IMR-90 (cell line): ENCODE measurements at regions not wholly inside any gene's neighbourhood (a gene's known extent, or its start where the extent isn't known, plus 50 kb on each side); places are given as distances from the start of the nearest gene placed in this dataset.

Experiments
- ATAC-seq: fragments of 200-7000 bp; cut with Tn5 transposase; 2 replicates; pipeline ENCODE4 v1.9.1; 2020; ENCODE audit warnings: low read depth, mild to moderate bottlenecking, moderate library complexity
- BruUV-seq: library from RNA; stranded (reverse); fragments of 400-500 nt; replicated peaks from 2 replicates; lab custom pipeline; 2021; lab: Mats Ljungman, UMichigan
- CTCF ChIA-PET: fragments of 300-600 bp; formaldehyde crosslinking; extraction: SDS; loops from one replicate; lab custom pipeline; 2021; ENCODE audit warnings: antibody characterized with exemption; lab: Yijun Ruan, JAX
- POLR2A ChIA-PET: fragments of 300-600 bp; sonication (Branson Sonifier 250); formaldehyde crosslinking; loops from one replicate; lab custom pipeline; 2022; ENCODE audit warnings: antibody characterized with exemption; ENCODE audit not compliant: unreplicated experiment; lab: Charles Lee
- DNase-seq: peaks from one replicate; pipeline ENCODE4 v3.0.0; 2013
- H2AFZ ChIP-seq: replicated peaks from 2 replicates; pipeline ENCODE3; 2013; ENCODE audit warnings: low read length, mild to moderate bottlenecking; ENCODE audit not compliant: poor library complexity
- H2AK5ac ChIP-seq: 2 replicates; pipeline ENCODE4 v1.6.1; 2013; ENCODE audit warnings: low read depth, low read length, inconsistent platforms
- H2AK9ac ChIP-seq: replicated peaks from 2 replicates; pipeline ENCODE3; 2013; ENCODE audit warnings: mild to moderate bottlenecking, low read depth, low read length, moderate library complexity; ENCODE audit not compliant: poor library complexity
- H2BK120ac ChIP-seq: 2 replicates; pipeline ENCODE4 v1.6.1; 2013; ENCODE audit warnings: low read depth, low read length, inconsistent platforms
- H2BK15ac ChIP-seq: 3 replicates; pipeline ENCODE4 v1.6.1; 2013; ENCODE audit warnings: low read depth, low read length, inconsistent platforms
- H2BK20ac ChIP-seq: 2 replicates; pipeline ENCODE4 v1.6.1; 2013; ENCODE audit warnings: low read depth, mild to moderate bottlenecking, inconsistent platforms, low read length, moderate library complexity
- H2BK5ac ChIP-seq: 2 replicates; pipeline ENCODE4 v1.6.1; 2013; ENCODE audit warnings: mild to moderate bottlenecking, low read depth, low read length, inconsistent platforms; ENCODE audit not compliant: poor library complexity, severe bottlenecking
- H3K14ac ChIP-seq: replicated peaks from 2 replicates; pipeline ENCODE4 v1.6.1; 2013; ENCODE audit warnings: low read depth, low read length, inconsistent platforms
- H3K18ac ChIP-seq: 2 replicates; pipeline ENCODE4 v1.6.1; 2013; ENCODE audit warnings: low read depth, low read length, control low read depth
- H3K23ac ChIP-seq: 2 replicates; pipeline ENCODE4 v1.6.1; 2013; ENCODE audit warnings: low read depth, low read length, inconsistent platforms
- H3K27ac ChIP-seq: 2 replicates; pipeline ENCODE4 v1.5.1; 2013; ENCODE audit warnings: mild to moderate bottlenecking, control low read depth, low read length; ENCODE audit not compliant: insufficient read depth
- H3K27me3 ChIP-seq: 2 replicates; pipeline ENCODE4 v1.6.1; 2013; ENCODE audit warnings: low read length; ENCODE audit not compliant: control insufficient read depth, insufficient read depth
- H3K36me3 ChIP-seq: 2 replicates; pipeline ENCODE4 v1.6.1; 2013; ENCODE audit warnings: low read length, mixed read lengths; ENCODE audit not compliant: control insufficient read depth, insufficient read depth
- H3K4ac ChIP-seq: 2 replicates; pipeline ENCODE4 v1.6.1; 2013; ENCODE audit warnings: low read depth, low read length, inconsistent platforms
- H3K4me1 ChIP-seq: 2 replicates; pipeline ENCODE4 v1.6.1; 2013; ENCODE audit warnings: low read length, mixed read lengths; ENCODE audit not compliant: control insufficient read depth, insufficient read depth
- H3K4me2 ChIP-seq: 2 replicates; pipeline ENCODE4 v1.6.1; 2013; ENCODE audit warnings: low read depth, mild to moderate bottlenecking, control low read depth, low read length, moderate library complexity
- H3K4me3 ChIP-seq: 2 replicates; pipeline ENCODE4 v1.5.1; 2013; ENCODE audit warnings: low read depth, mild to moderate bottlenecking, control low read depth, low read length, moderate library complexity; ENCODE audit not compliant: insufficient read depth
- H3K56ac ChIP-seq: 2 replicates; pipeline ENCODE4 v1.6.1; 2013; ENCODE audit warnings: low read length, inconsistent platforms; ENCODE audit not compliant: insufficient read depth; ENCODE audit errors: extremely low read depth
- H3K79me1 ChIP-seq, 2 experiments: 2 replicates each; pipeline ENCODE4 v1.6.1; 2013; ENCODE audit warnings: low read length in 2 of 2, inconsistent platforms in 1 of 2, low read depth in 1 of 2
- H3K9ac ChIP-seq: 2 replicates; pipeline ENCODE4 v1.6.1; 2013; ENCODE audit warnings: low read depth, low read length, control low read depth
- H3K9me1 ChIP-seq: 2 replicates; pipeline ENCODE4 v1.6.1; 2013; ENCODE audit warnings: low read length, inconsistent platforms; ENCODE audit not compliant: insufficient read depth
- H3K9me3 ChIP-seq: 2 replicates; pipeline ENCODE4 v1.6.1; 2013; ENCODE audit warnings: low read length; ENCODE audit not compliant: control insufficient read depth, insufficient read depth
- H4K20me1 ChIP-seq: 2 replicates; pipeline ENCODE4 v1.6.1; 2013; ENCODE audit warnings: low read length, inconsistent platforms; ENCODE audit not compliant: insufficient read depth
- H4K5ac ChIP-seq: 2 replicates; pipeline ENCODE4 v1.6.1; 2013; ENCODE audit warnings: mild to moderate bottlenecking, low read depth, low read length, control low read depth
- H4K8ac ChIP-seq, 2 experiments: 2 replicates each; pipeline ENCODE4 v1.6.1; 2013; ENCODE audit warnings: low read depth in 2 of 2, low read length in 2 of 2, control low read depth in 1 of 2, inconsistent platforms in 1 of 2
- H4K91ac ChIP-seq: 2 replicates; pipeline ENCODE4 v1.6.1; 2013; ENCODE audit warnings: low read depth, low read length, inconsistent platforms; ENCODE audit not compliant: insufficient read depth
- CEBPB ChIP-seq: IDR thresholded peaks from 2 replicates; pipeline ENCODE4 v1.6.1; 2012; ENCODE audit warnings: low read depth, low read length, improper control_type of control experiment
- MXI1 ChIP-seq: IDR thresholded peaks from 2 replicates; pipeline ENCODE4 v1.6.1; 2012; ENCODE audit warnings: low read depth, mild to moderate bottlenecking, low read length, moderate library complexity, borderline replicate concordance
- dilution Hi-C: fragments of 300-500 bp; cut with HindIII; formaldehyde crosslinking; loops from one replicate; pipeline ENCODE4 v1.14.3; 2018; ENCODE audit warnings: low sequenced_read_pairs; ENCODE audit not compliant: unreplicated experiment
- in situ Hi-C: fragments of 300-500 bp; cut with MboI; formaldehyde crosslinking; loops from 3 replicates; pipeline ENCODE4 v1.14.3; 2019; ENCODE audit warnings: low sequenced_read_pairs, inconsistent platforms, mixed read lengths
- intact Hi-C: fragments of 100-400 bp; cut with micrococcal nuclease; formaldehyde crosslinking; loops from 2 replicates; pipeline ENCODE4 v1.10.0; 2022

GRCh38 chr1:192747301-192747700 is 61.5 kb upstream of the RGS2 start:
- no peak overlapping the region for H3K9ac ChIP-seq
- no peaks in the 10 kb centered on the region for H3K36me3 ChIP-seq
- intact Hi-C loops = no loop called here
- no peak overlapping the region for H4K8ac ChIP-seq
- no peak overlapping the region for H2BK5ac ChIP-seq
- H3K4me1 ChIP-seq = no peaks in the 10 kb centered on the region
- H4K20me1 ChIP-seq = no peaks in the 10 kb centered on the region
- H3K14ac ChIP-seq = no peak overlapping the region
- no peak overlapping the region for H3K4me3 ChIP-seq
- dilution Hi-C loops = no loop called here
- H2BK120ac ChIP-seq = no peak overlapping the region
- no peak overlapping the region for H3K27ac ChIP-seq
- peak; percentile 74 for DNase-seq
- peaks cover 3% of the 10 kb centered on the region; the same call in 1 of the 2 replicates for H3K9me3 ChIP-seq
- ChIA-PET CTCF (interaction anchor here (0.9 kb wide), 1 partner anchor 10 kb away, joined by 3 read pairs; no protein-coding TSS in a partner anchor), POLR2A (no interaction called here)
- H2BK20ac ChIP-seq = no peak overlapping the region
- no peaks in the 10 kb centered on the region for H3K79me1 ChIP-seq
- H3K27me3 ChIP-seq = no peaks in the 10 kb centered on the region
- ATAC-seq = peak; percentile 59; the same call in 1 of the 2 replicates
- H3K23ac ChIP-seq = no peak overlapping the region
- H4K5ac ChIP-seq = no peak overlapping the region
- no peak overlapping the region for H2AFZ ChIP-seq
- no peak overlapping the region for H3K4me2 ChIP-seq
- H2AK9ac ChIP-seq = no peak overlapping the region
- in situ Hi-C loops = no loop called here
- no peak overlapping the region for H4K91ac ChIP-seq
- no TSS peak for BruUV-seq
- H3K4ac ChIP-seq = no peak overlapping the region
- no peak overlapping the region for H2AK5ac ChIP-seq
- TF ChIP-seq CEBPB (peak; percentile 51; the same call in 1 of the 2 replicates), MXI1 (no peak)
- H3K18ac ChIP-seq = no peak overlapping the region
- no peaks in the 10 kb centered on the region for H3K9me1 ChIP-seq
- H2BK15ac ChIP-seq = no peak overlapping the region
- no peak overlapping the region for H3K56ac ChIP-seq
